ENCODE measurements at regions not wholly inside any gene's neighbourhood (a gene's known extent, or its start where the extent isn't known, plus 50 kb on each side); places are given as distances from the start of the nearest gene placed in this dataset.

GRCh38 chr1:47549532-47549931 lies 111.7 kb downstream of the FOXD2 start:
- no peak for TF ChIP-seq POLR2AphosphoS5 (IDR thresholded peaks at IDR 0.05)
- no peak for TF ChIP-seq CTCF (IDR thresholded peaks at IDR 0.05)
- TF ChIP-seq POLR2A (IDR thresholded peaks at IDR 0.05) = no peak

Measured in gastroesophageal sphincter (tissue), 3 donors.